Gastrocnemius medialis (tissue), 4 donors: ENCODE measurements at regions not wholly inside any gene's neighbourhood (a gene's known extent, or its start where the extent isn't known, plus 50 kb on each side); places are given as distances from the start of the nearest gene placed in this dataset.

Source experiments
- ATAC-seq, 2 donors: fragments of 150-250 bp; one replicate each; pipeline ENCODE4 v1.9.1; 2016
- DNase-seq, 2 donors: peaks; one replicate each; pipeline ENCODE4 v3.0.0-alpha.2; 2019
- H3K27ac ChIP-seq, 4 donors: fragments of 200-600 bp; sonication (generic); 1 replicate in 1 of 4; 2 replicates in 3 of 4; pipeline ENCODE4 v1.5.1; 2016 to 2018; ENCODE audit warnings: mild to moderate bottlenecking in 2 of 4, moderate library complexity in 1 of 4
- H3K27me3 ChIP-seq, 3 donors: fragments of 200-600 bp; sonication (generic) in 2 of 3; 1 replicate in 1 of 3; 2 replicates in 2 of 3; pipeline versions ENCODE4 v1.5.1 to v1.6.0; 2016 to 2019; ENCODE audit warnings: mild to moderate bottlenecking in 1 of 3, moderate library complexity in 1 of 3
- H3K36me3 ChIP-seq, 2 donors: fragments of 200-600 bp; sonication (generic) in 1 of 2; one replicate each; pipeline ENCODE4 v1.5.1; 2017 to 2018
- H3K4me1 ChIP-seq, 2 donors: fragments of 200-600 bp; sonication (generic) in 1 of 2; one replicate each; pipeline ENCODE4 v1.5.1; 2016 to 2017; ENCODE audit warnings: mild to moderate bottlenecking in 2 of 2
- H3K4me3 ChIP-seq, 4 donors: fragments of 200-600 bp; sonication (generic) in 3 of 4; 1 replicate in 1 of 4; 2 replicates in 3 of 4; pipeline ENCODE4 v1.5.1; 2016 to 2019; ENCODE audit warnings: mild to moderate bottlenecking in 2 of 4
- H3K9me3 ChIP-seq, 3 donors: fragments of 200-600 bp; sonication (generic) in 2 of 3; 1 replicate in 1 of 3; 2 replicates in 2 of 3; pipeline ENCODE4 v1.5.1; 2016 to 2019
- CTCF ChIP-seq, 5 experiments: fragments of 450-650 bp in 3 of 5; fragments of 200-600 bp in 2 of 5; sonication (generic) in 2 of 5; IDR thresholded peaks in 4 of 5; conservative IDR thresholded peaks in 1 of 5; 1 replicate in 4 of 5; 2 replicates in 1 of 5; pipeline ENCODE4 v1.5.1; 2016 to 2019; ENCODE audit warnings: antibody characterized with exemption in 5 of 5, mild to moderate bottlenecking in 3 of 5, moderate library complexity in 3 of 5
- POLR2A ChIP-seq, 2 donors: fragments of 450-650 bp; IDR thresholded peaks; one replicate each; pipeline ENCODE4 v1.6.1; 2017; ENCODE audit warnings: antibody characterized with exemption in 2 of 2, mild to moderate bottlenecking in 2 of 2, moderate library complexity in 2 of 2
- in situ Hi-C, 4 donors: fragments of 200-750 bp; cut with MboI; loops; one replicate each; pipeline versions ENCODE4 v1.15.0 to v1.8.0; 2017; ENCODE audit warnings: low sequenced_read_pairs in 4 of 4
- intact Hi-C: fragments of 100-400 bp; cut with DNase I; formaldehyde crosslinking; loops from one replicate; pipeline ENCODE4 v1.15.1; 2023; ENCODE audit warnings: low total_unique reads

DNA sequence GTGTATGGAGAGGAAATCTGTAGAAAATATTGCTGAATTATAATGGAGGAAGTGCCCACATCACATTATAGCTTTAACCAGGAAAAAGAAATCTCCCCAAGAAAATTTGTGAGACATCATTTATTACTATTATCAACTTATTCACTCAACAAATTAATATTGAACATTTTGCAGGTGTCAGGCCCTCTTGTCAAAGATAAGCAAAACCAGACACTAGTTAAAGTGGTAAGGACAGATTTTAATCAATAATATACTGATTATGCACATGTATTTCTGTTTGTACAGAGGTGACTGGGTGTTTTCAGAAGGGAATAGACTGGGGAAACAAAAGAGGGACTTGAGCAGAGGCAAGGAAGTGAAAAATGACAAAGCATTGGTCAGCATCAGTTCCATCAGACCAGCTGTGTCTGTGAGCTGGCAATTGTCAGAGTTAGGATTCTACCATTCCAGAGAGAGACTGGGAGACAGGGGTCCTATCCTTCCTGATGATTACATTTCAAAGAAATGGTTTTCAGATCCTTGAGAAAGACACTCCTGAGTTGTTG, 519.2 kb downstream of the UTRN start:
- TF ChIP-seq CTCF (IDR thresholded peaks at IDR 0.05 in 4 of 5, conservative IDR thresholded peaks at IDR 0.05 in 1 of 5), result no peak
- TF ChIP-seq POLR2A (IDR thresholded peaks at IDR 0.05), result no peak
- Histone ChIP-seq H3K4me1 (no peaks in the 10 kb centered on the region), H3K9me3 (no peaks in the 10 kb centered on the region), H3K36me3 (no peaks in the 10 kb centered on the region), H3K4me3 (no peak overlapping the region), H3K27ac (no peak overlapping the region), H3K27me3 (no peaks in the 10 kb centered on the region)
- ATAC-seq (no peak), DNase-seq (no peak)
- in situ Hi-C loops, result no loop called here
- intact Hi-C loops, result no loop called here

DNA sequence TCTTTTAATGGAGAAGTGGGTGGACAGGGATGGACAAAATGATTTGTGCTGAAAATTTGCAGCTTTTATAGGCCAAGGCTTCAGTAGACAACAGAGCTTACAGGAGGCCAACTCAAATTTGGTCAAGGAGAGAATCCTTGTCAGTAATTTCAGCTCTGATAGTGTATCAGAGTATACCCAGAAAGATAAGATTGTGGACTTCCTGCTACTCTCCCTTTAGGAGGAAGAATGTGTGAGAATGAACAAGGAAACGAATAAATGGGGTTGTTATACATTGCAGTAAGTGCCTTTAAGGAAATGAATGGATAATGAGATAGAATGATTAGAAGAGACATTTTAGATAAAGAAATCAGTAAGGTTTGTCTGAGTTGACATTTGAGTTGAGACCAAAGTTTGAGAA, 519.9 kb downstream of the UTRN start:
- Histone ChIP-seq H3K36me3 (no peaks in the 10 kb centered on the region), H3K9me3 (no peaks in the 10 kb centered on the region), H3K27me3 (no peaks in the 10 kb centered on the region), H3K4me1 (no peaks in the 10 kb centered on the region), H3K4me3 (no peak overlapping the region), H3K27ac (no peak overlapping the region)
- no peak for TF ChIP-seq CTCF (IDR thresholded peaks at IDR 0.05 in 4 of 5, conservative IDR thresholded peaks at IDR 0.05 in 1 of 5)
- no peak for TF ChIP-seq POLR2A (IDR thresholded peaks at IDR 0.05)
- ATAC-seq (no peak), DNase-seq (no peak)
- intact Hi-C loops, result no loop called here
- in situ Hi-C loops, result no loop called here

DNA sequence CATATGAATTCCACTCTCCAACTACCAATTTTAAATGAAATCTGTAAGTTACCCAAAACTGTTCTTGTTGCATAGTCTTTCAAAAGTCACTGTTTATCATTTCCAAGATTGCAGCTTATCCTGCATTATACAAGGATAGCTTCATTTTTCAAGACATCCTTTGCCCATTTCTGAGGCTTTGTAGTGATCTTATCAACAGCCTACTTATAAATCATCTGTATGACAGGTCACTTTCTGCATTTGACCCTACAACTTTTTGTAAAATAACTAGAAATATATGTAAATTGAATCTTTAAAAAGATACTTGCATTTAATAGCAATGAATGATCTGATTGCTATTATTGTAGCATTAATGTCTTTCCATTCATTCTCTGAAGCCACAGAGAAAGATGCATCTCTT, 521.1 kb downstream of the UTRN start:
- DNase-seq (no peak), ATAC-seq (no peak)
- TF ChIP-seq CTCF (IDR thresholded peaks at IDR 0.05 in 4 of 5, conservative IDR thresholded peaks at IDR 0.05 in 1 of 5) (no peak), POLR2A (IDR thresholded peaks at IDR 0.05) (no peak)
- in situ Hi-C loops (no loop called here), intact Hi-C loops (no loop called here)
- Histone ChIP-seq H3K27ac (no peak overlapping the region), H3K36me3 (no peaks in the 10 kb centered on the region), H3K27me3 (no peaks in the 10 kb centered on the region), H3K9me3 (no peaks in the 10 kb centered on the region), H3K4me1 (no peaks in the 10 kb centered on the region), H3K4me3 (no peak overlapping the region)

- H3K36me3 ChIP-seq, result no peaks in the 10 kb centered on the region
- no peak overlapping the region for H3K27ac ChIP-seq
- in situ Hi-C loops, result no loop called here
- DNase-seq, result no peak
- no peaks in the 10 kb centered on the region for H3K27me3 ChIP-seq
- H3K4me3 ChIP-seq, result no peak overlapping the region
- intact Hi-C loops, result no loop called here
- ATAC-seq, result no peak
- H3K9me3 ChIP-seq, result no peaks in the 10 kb centered on the region
- no peak for TF ChIP-seq CTCF (IDR thresholded peaks at IDR 0.05 in 4 of 5, conservative IDR thresholded peaks at IDR 0.05 in 1 of 5)
- no peak for TF ChIP-seq POLR2A (IDR thresholded peaks at IDR 0.05)
- no peaks in the 10 kb centered on the region for H3K4me1 ChIP-seq
These were observed 524.0 kb downstream of the UTRN start for GRCh38 chr6:144809120-144809519.

DNA sequence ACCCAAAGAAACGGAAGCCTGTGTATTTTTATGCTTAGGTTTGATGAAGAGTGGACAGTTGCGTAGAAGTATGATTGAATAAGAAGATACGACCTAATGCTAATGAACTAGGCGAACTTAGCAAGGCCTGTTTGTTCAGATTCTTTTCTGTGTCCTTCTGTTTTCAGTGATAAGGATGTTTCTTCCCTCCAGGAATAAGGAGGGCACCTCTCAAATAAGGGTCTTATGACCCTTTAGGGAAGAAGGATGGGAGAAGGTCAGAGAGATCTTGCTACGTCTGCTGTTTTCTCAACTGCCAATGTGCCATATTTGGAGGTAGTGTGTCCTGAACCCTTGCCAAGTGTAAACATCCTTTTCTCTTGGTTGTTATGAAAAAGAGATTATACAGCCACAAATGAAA, 524.8 kb downstream of the UTRN start:
- TF ChIP-seq CTCF (IDR thresholded peaks at IDR 0.05 in 4 of 5, conservative IDR thresholded peaks at IDR 0.05 in 1 of 5), result no peak
- no peak for TF ChIP-seq POLR2A (IDR thresholded peaks at IDR 0.05)
- ATAC-seq (no peak), DNase-seq (no peak)
- Histone ChIP-seq H3K27me3 (no peaks in the 10 kb centered on the region), H3K9me3 (no peaks in the 10 kb centered on the region), H3K36me3 (no peaks in the 10 kb centered on the region), H3K4me1 (no peaks in the 10 kb centered on the region), H3K27ac (no peak overlapping the region), H3K4me3 (no peak overlapping the region)
- in situ Hi-C loops (no loop called here), intact Hi-C loops (no loop called here)
